ENCODE measurements at regions not wholly inside any gene's neighbourhood (a gene's known extent, or its start where the extent isn't known, plus 50 kb on each side); places are given as distances from the start of the nearest gene placed in this dataset.

GRCh38 chr2:239786791-239787190 lies 238.4 kb downstream of the NDUFA10 start:
- TF ChIP-seq GLIS1 (tag by site-specific recombination; IDR thresholded peaks at IDR 0.05) (no peak), ZFP37 (tag by site-specific recombination; IDR thresholded peaks at IDR 0.05) (no peak), KLF16 (tag by site-specific recombination; IDR thresholded peaks at IDR 0.05) (no peak), ZNF366 (tag by site-specific recombination; conservative IDR thresholded peaks at IDR 0.05) (no peak), ZNF211 (tag by site-specific recombination; IDR thresholded peaks at IDR 0.05; ENCODE audit: low read depth) (no peak), ZNF664 (tag by site-specific recombination; IDR thresholded peaks at IDR 0.05) (no peak), ZNF433 (tag by site-specific recombination; IDR thresholded peaks at IDR 0.05; ENCODE audit: low read depth) (no peak), PBX3 (CRISPR knock-in tag; IDR thresholded peaks at IDR 0.05) (no peak), ZNF530 (tag by site-specific recombination; IDR thresholded peaks at IDR 0.05; ENCODE audit: low read depth) (no peak), ZNF391 (tag by site-specific recombination; IDR thresholded peaks at IDR 0.05; ENCODE audit: borderline replicate concordance, low read depth) (no peak), ZNF544 (tag by site-specific recombination; IDR thresholded peaks at IDR 0.05) (no peak), SP3 (tag by site-specific recombination; IDR thresholded peaks at IDR 0.05) (no peak), ZNF398 (tag by site-specific recombination; IDR thresholded peaks at IDR 0.05) (no peak)
- POLR2A ChIA-PET: no interaction called here
- no peaks in the 10 kb centered on the region for H3K4me1 ChIP-seq (ENCODE audit: control insufficient read depth, insufficient read depth, low read length)
- no peaks in the 10 kb centered on the region for H3K36me3 ChIP-seq (ENCODE audit: control insufficient read depth in 2 of 2, insufficient read depth in 1 of 2, low read length in 2 of 2)
- no peaks in the 10 kb centered on the region for H3K9me3 ChIP-seq (ENCODE audit: control insufficient read depth, insufficient read depth, low read depth, low read length)
- no peak overlapping the region for H3K4me3 ChIP-seq (ENCODE audit: low read depth, low read length)
- CTCF ChIA-PET: no interaction called here
- H3K27ac ChIP-seq (ENCODE audit: extremely low read depth, low read depth, low read length): no peak overlapping the region

GRCh38 chr2:239781454-239781853 lies 243.7 kb downstream of the NDUFA10 start:
- no peak overlapping the region for H3K27ac ChIP-seq (ENCODE audit: extremely low read depth, low read depth, low read length)
- TF ChIP-seq SP7 (tag by site-specific recombination; IDR thresholded peaks at IDR 0.05) (no peak), ZSCAN23 (tag by site-specific recombination; IDR thresholded peaks at IDR 0.05) (no peak), ZSCAN18 (tag by site-specific recombination; IDR thresholded peaks at IDR 0.05) (no peak), ZNF112 (tag by site-specific recombination; IDR thresholded peaks at IDR 0.05) (no peak), IKZF3 (tag by site-specific recombination; IDR thresholded peaks at IDR 0.05) (no peak), ZNF580 (tag by site-specific recombination; IDR thresholded peaks at IDR 0.05) (no peak), ZNF48 (tag by site-specific recombination; IDR thresholded peaks at IDR 0.05) (no peak), YY2 (tag by site-specific recombination; IDR thresholded peaks at IDR 0.05) (no peak), ZNF785 (tag by site-specific recombination; IDR thresholded peaks at IDR 0.05) (no peak), ZBTB20 (tag by site-specific recombination; IDR thresholded peaks at IDR 0.05) (no peak), ZNF398 (tag by site-specific recombination; IDR thresholded peaks at IDR 0.05) (no peak)
- no peaks in the 10 kb centered on the region for H3K9me3 ChIP-seq (ENCODE audit: control insufficient read depth, insufficient read depth, low read depth, low read length)
- no peaks in the 10 kb centered on the region for H3K36me3 ChIP-seq (ENCODE audit: control insufficient read depth in 2 of 2, insufficient read depth in 1 of 2, low read length in 2 of 2)
- H3K4me1 ChIP-seq (ENCODE audit: control insufficient read depth, insufficient read depth, low read length): no peaks in the 10 kb centered on the region
- POLR2A ChIA-PET: no interaction called here
- CTCF ChIA-PET: no interaction called here
- H3K4me3 ChIP-seq (ENCODE audit: low read depth, low read length): no peak overlapping the region

Data from HEK293 (cell line).